Cardiac fibroblast (primary cell): ENCODE measurements at regions not wholly inside any gene's neighbourhood (a gene's known extent, or its start where the extent isn't known, plus 50 kb on each side); places are given as distances from the start of the nearest gene placed in this dataset.
A peak's percentile ranks its signal among the peaks of the same experiment; 100 is the strongest.

Source experiments
- DNase-seq, 2 donors: peaks; one replicate each; pipeline versions ENCODE4 v3.0.0 to v3.0.0-alpha.2; 2010; ENCODE audit warnings: low read depth in 2 of 2
- H3K4me3 ChIP-seq, 2 donors: replicated peaks in 1 of 2; 1 replicate in 1 of 2; 2 replicates in 1 of 2; pipeline ENCODE4 v1.5.1; 2011; ENCODE audit warnings: low read depth in 2 of 2, low read length in 2 of 2, mild to moderate bottlenecking in 2 of 2, moderate library complexity in 1 of 2
- TF ChIP-seq, protein P1 (sequence below): IDR thresholded peaks from one replicate; pipeline ENCODE4 v1.5.1; 2011; ENCODE audit warnings: low read depth, mild to moderate bottlenecking, low read length, inconsistent platforms

DNA sequence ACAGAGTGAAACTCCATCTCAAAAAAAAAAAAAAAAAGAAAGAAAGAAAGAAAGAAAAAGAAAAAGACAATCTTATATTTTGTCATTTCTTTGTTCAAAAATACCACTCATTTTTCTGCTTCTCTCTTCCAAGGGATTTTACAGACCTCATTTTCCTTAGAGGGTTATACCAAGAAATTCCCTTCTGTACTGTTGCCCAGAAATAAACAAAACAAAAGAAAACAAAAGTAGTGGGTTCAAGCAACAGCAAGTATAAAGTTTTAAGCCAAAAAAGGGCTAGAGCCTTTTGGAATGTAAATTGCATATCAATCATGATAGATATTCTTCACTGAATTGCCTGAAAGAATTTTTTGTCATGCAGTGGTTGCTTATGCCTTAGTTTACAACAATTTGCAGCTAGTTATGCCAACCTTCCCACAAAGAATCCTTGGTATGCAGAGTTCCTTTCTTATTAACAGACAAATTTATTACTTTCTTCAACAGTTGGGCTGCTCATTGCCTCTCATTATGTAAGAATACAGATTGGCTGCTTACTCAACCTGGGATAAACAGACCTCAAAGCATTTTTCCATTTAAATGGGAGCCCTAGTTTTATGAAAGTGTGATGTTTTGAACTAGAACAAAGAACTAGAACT lies 129.1 kb upstream of the PPFIA2 start:
- no peak overlapping the region for H3K4me3 ChIP-seq
- TF ChIP-seq, protein P1, sequence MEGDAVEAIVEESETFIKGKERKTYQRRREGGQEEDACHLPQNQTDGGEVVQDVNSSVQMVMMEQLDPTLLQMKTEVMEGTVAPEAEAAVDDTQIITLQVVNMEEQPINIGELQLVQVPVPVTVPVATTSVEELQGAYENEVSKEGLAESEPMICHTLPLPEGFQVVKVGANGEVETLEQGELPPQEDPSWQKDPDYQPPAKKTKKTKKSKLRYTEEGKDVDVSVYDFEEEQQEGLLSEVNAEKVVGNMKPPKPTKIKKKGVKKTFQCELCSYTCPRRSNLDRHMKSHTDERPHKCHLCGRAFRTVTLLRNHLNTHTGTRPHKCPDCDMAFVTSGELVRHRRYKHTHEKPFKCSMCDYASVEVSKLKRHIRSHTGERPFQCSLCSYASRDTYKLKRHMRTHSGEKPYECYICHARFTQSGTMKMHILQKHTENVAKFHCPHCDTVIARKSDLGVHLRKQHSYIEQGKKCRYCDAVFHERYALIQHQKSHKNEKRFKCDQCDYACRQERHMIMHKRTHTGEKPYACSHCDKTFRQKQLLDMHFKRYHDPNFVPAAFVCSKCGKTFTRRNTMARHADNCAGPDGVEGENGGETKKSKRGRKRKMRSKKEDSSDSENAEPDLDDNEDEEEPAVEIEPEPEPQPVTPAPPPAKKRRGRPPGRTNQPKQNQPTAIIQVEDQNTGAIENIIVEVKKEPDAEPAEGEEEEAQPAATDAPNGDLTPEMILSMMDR, result no peak
- DNase-seq, result no peak

DNA sequence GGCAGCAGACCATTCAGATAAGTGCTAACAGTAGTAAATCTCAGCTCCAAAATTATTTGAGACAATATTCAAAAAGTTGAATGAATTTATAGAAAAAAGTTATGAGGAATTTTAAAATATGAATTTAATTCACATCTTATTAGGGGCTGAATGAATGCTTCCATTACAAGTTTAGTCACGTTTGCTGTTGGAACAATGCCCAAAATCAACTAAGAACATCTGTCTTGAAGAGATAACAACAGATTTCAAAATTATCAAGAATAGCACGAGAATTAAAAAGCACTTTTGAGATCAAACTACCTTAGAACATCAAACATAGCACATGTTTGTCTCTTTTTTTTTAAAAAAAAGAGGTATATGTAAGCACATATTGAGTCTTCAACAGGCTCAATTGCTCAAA lies 115.4 kb upstream of the PPFIA2 start:
- no peak for DNase-seq

DNA sequence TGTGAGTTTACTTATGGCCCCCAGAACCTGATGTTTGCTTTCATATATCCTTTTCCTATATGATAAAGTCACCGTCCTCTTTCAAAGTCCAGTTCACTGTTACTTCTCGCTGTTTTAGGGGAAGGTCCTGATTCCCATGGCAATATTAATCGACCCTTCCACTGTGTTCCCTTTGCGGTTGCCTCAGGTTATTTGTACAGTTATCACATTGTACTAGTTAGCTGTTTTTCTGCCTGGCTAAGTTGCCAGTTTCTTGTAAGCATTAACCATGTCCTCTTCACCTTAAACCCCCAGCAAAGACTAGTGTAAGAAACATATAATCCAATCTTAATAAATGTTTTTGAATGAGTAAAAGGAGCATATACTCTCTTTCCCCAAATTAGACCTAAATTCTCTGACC lies 115.0 kb upstream of the PPFIA2 start:
- TF ChIP-seq, protein P1, result no peak
- DNase-seq, result no peak
- no peak overlapping the region for H3K4me3 ChIP-seq

More for the DNA sequence above, 115.4 kb upstream of the PPFIA2 start:
- TF ChIP-seq, protein P1, result no peak
- no peak overlapping the region for H3K4me3 ChIP-seq

DNA sequence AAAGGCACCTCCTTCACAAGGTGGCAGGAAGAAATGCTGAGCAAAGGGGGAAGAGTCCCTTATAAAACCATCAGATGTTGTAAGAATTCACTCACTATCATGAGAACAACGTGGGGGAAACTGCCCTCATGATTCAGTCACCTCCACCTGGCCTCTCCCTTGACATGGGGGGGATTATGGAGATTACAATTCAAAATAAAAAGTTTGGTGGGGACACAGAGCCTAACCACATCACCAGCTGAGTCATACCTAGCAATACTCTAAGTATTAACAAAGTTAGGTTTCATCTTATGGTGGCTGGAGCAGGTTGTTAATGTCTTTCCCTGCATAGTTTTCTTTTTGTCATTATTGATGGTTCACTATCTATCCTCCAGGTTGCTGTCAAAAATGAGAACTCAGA lies 113.2 kb upstream of the PPFIA2 start:
- DNase-seq, result no peak
- TF ChIP-seq, protein P1, result no peak
- H3K4me3 ChIP-seq, result no peak overlapping the region

DNA sequence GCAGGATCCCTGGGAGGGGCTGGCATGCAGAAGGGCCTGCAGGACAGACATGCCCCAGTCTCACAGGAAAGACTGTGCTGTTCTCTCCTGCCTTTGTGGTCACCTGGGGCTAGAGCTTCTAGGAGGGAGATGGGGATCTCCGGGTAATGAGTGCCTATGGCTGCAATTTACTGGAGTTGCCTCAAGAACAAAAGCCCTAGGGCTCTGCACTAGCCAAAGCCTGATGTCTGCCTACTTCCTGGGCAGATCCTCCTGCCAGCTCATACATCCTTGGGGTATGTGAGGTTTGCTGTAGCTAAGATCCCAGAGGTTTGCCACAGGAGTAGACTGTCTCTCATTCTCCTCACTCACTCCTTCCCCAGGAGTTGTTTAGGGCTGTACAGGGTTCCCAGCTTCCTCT lies 106.9 kb upstream of the PPFIA2 start:
- H3K4me3 ChIP-seq, result no peak overlapping the region
- DNase-seq, result no peak

DNA sequence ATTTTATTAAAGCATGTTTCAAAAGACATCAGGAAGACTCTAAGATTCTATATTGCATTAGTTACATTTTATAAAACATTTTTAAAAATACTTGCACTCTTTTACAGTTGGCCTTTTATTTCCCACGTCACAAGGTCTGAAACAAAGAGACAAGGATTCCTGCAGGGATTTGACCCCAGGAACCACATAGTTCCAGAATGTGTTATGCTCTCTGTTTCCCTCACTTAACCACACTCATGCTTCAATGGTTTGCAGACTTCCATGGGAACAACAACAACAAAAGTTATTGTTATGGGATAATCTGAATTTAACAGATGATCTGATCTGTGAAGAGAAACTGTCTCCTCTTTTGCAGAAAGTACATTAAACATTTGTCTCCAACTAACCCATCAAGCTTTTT lies 104.3 kb upstream of the PPFIA2 start:
- TF ChIP-seq, protein P1, result no peak
- no peak for DNase-seq
- H3K4me3 ChIP-seq, result no peak overlapping the region

More for the DNA sequence above, 106.9 kb upstream of the PPFIA2 start:
- TF ChIP-seq, protein P1, result no peak

DNA sequence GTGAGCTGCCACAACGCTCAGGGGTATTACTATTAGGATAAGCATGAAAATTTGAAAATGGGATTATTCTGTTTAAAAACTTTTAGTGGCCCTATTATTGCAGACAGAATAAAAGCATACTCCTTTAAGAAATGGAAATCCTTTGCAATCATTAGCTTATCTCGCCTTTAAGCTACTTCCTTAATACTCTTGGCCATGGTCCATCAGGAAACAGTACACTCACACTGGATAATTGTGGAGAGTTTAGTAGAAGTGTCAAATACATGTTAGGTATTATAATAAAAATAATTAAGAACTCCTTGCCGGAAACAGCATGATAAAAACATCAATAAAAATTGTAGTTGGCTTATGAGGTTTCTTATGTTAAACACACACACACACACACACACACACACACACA lies 100.4 kb upstream of the PPFIA2 start:
- peak in 1 of 2 donors; percentile 25 for DNase-seq
- no peak overlapping the region for H3K4me3 ChIP-seq
- TF ChIP-seq, protein P1, result no peak
